ENCODE measurements at regions not wholly inside any gene's neighbourhood (a gene's known extent, or its start where the extent isn't known, plus 50 kb on each side); places are given as distances from the start of the nearest gene placed in this dataset.
"Not testable (repeated sequence)": the region's sequence is repeated elsewhere in the genome, so short reads cannot be mapped to it uniquely, and the experiment has no call there.

DNA sequence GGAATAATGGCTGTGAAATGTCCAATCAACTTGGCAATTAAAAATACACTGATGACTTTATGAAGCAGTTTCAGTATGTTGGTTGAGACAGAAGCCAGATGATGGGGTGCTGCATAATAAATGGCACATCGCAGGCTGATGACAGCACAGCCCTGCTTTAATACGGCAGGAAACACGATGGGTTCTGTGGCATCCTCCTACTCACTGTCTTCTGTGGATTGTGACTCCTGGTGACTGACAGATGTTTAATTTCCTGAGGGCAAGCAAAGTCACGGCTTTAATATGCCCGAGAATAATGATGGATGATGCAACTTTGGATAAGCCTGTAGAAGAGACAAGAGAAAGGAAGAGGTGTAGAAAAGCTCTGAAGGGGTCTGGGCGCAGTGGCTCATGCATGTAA, 295.4 kb downstream of the TRIML1 start:
- Histone ChIP-seq H3K27me3 (ENCODE audit: control insufficient read depth, low read length) (no peaks in the 10 kb centered on the region), H3K36me3 (ENCODE audit: control insufficient read depth, low read length) (no peaks in the 10 kb centered on the region), H3K4me1 (ENCODE audit: control insufficient read depth, low read length) (no peaks in the 10 kb centered on the region), H3K4me2 (ENCODE audit: low read length) (no peak overlapping the region), H4K20me1 (ENCODE audit: control insufficient read depth, insufficient read depth, low read depth, low read length) (no peaks in the 10 kb centered on the region), H3K9me2 (replicated peaks; ENCODE audit: control insufficient read depth, low read length) (no peaks in the 10 kb centered on the region), H3K4me3 (ENCODE audit: low read length) (no peak overlapping the region), H3K9me3 (ENCODE audit: control insufficient read depth, insufficient read depth, low read length) (no peaks in the 10 kb centered on the region; the same call in none of the 2 replicates), H3K79me2 (ENCODE audit: control insufficient read depth, low read length) (no peaks in the 10 kb centered on the region), H3K27ac (ENCODE audit: low read depth, low read length) (no peak overlapping the region), H3F3A (ENCODE audit: control insufficient read depth, insufficient read depth) (no peaks in the 10 kb centered on the region)
- no peak for TF ChIP-seq EZH2phosphoT487 (IDR thresholded peaks at IDR 0.05; ENCODE audit: borderline replicate concordance, low read length)
- TF ChIP-seq, protein P1, sequence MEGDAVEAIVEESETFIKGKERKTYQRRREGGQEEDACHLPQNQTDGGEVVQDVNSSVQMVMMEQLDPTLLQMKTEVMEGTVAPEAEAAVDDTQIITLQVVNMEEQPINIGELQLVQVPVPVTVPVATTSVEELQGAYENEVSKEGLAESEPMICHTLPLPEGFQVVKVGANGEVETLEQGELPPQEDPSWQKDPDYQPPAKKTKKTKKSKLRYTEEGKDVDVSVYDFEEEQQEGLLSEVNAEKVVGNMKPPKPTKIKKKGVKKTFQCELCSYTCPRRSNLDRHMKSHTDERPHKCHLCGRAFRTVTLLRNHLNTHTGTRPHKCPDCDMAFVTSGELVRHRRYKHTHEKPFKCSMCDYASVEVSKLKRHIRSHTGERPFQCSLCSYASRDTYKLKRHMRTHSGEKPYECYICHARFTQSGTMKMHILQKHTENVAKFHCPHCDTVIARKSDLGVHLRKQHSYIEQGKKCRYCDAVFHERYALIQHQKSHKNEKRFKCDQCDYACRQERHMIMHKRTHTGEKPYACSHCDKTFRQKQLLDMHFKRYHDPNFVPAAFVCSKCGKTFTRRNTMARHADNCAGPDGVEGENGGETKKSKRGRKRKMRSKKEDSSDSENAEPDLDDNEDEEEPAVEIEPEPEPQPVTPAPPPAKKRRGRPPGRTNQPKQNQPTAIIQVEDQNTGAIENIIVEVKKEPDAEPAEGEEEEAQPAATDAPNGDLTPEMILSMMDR (IDR thresholded peaks at IDR 0.05; ENCODE audit: low read depth, low read length, poor library complexity, severe bottlenecking) = no peak

DNA sequence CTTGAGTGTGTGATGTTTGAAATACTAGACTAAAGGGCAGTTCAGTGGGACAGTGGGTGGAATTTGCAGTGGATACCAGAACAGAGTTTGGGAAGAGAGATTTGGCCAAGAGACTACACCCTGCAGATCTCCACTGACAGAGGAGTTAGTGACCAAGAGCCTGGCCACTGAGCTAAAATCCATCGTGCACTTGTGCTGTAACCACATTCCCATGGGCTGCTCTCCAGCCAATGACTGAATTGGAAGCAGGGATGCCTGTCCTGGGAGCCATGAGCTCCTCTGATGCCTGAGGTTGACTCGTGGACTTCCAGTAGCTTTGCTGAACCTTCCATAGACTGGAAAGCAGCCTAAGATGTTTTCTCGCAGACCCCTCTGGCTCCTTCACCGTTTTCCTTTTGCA, 296.1 kb downstream of the TRIML1 start:
- H3F3A ChIP-seq (ENCODE audit: control insufficient read depth, insufficient read depth) = no peaks in the 10 kb centered on the region
- H3K4me3 ChIP-seq (ENCODE audit: low read length) = no peak overlapping the region
- H3K79me2 ChIP-seq (ENCODE audit: control insufficient read depth, low read length) = no peaks in the 10 kb centered on the region
- no peaks in the 10 kb centered on the region for H3K36me3 ChIP-seq (ENCODE audit: control insufficient read depth, low read length)
- H3K9me3 ChIP-seq (ENCODE audit: control insufficient read depth, insufficient read depth, low read length) = no peaks in the 10 kb centered on the region; the same call in none of the 2 replicates
- TF ChIP-seq EZH2phosphoT487 (IDR thresholded peaks at IDR 0.05; ENCODE audit: borderline replicate concordance, low read length) = no peak
- TF ChIP-seq, protein P1 (IDR thresholded peaks at IDR 0.05; ENCODE audit: low read depth, low read length, poor library complexity, severe bottlenecking) = no peak
- no peak overlapping the region for H3K27ac ChIP-seq (ENCODE audit: low read depth, low read length)
- H3K4me2 ChIP-seq (ENCODE audit: low read length) = no peak overlapping the region
- no peaks in the 10 kb centered on the region for H3K27me3 ChIP-seq (ENCODE audit: control insufficient read depth, low read length)
- no peaks in the 10 kb centered on the region for H3K4me1 ChIP-seq (ENCODE audit: control insufficient read depth, low read length)
- H4K20me1 ChIP-seq (ENCODE audit: control insufficient read depth, insufficient read depth, low read depth, low read length) = no peaks in the 10 kb centered on the region
- H3K9me2 ChIP-seq (replicated peaks; ENCODE audit: control insufficient read depth, low read length) = no peaks in the 10 kb centered on the region

DNA sequence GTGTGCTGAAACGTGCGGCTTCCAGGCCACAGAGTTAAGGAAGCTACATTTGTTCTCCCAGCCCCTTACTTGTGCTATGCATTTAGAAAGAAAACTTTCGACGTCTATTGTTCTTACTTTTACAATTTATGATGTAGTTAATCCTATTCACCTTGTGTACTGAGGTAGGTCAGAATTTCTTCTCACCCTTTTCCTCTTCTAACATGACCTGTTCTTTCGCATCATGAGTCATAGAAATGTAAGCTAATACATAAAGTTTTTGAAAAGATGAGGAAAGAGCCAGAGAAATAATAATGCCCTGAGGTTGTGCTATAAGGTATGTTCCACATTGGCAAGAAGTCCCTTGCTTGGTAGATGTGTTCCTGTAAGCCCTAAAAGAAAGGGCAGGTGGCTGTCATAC, 298.3 kb downstream of the TRIML1 start:
- no peaks in the 10 kb centered on the region for H3K79me2 ChIP-seq (ENCODE audit: control insufficient read depth, low read length)

DNA sequence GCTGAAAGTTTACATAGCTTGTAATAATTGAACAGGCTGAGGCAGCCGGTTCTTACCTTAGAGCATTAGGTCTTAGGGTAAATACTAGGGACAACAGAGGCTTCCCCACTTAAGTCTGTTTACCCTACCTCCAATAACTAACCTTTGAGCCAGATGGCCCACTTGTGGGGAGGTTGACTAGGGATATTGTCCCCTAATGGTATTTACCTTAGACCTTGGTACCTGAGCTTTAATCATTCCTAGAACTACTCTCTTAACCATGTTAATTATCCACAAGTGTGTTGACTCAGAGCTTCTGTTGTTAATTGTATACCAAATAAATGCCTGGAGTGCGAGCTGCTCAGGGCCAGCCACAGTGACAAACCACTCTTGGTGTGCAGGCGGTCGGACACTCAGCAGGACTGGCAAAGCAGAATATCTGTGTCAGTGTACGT, 299.2 kb downstream of the TRIML1 start:
- not testable (repeated sequence) for H4K20me1 ChIP-seq (ENCODE audit: control insufficient read depth, insufficient read depth, low read depth, low read length); H3K36me3 ChIP-seq (ENCODE audit: control insufficient read depth, low read length); H3K9me2 ChIP-seq (replicated peaks; ENCODE audit: control insufficient read depth, low read length); H3K4me2 ChIP-seq (ENCODE audit: low read length); H3K4me1 ChIP-seq (ENCODE audit: control insufficient read depth, low read length); H3K79me2 ChIP-seq (ENCODE audit: control insufficient read depth, low read length); H3K27me3 ChIP-seq (ENCODE audit: control insufficient read depth, low read length); H3K9me3 ChIP-seq (ENCODE audit: control insufficient read depth, insufficient read depth, low read length); H3K4me3 ChIP-seq (ENCODE audit: low read length); H3K27ac ChIP-seq (ENCODE audit: low read depth, low read length); H3F3A ChIP-seq (ENCODE audit: control insufficient read depth, insufficient read depth)

More for the DNA sequence above, 298.3 kb downstream of the TRIML1 start:
- Histone ChIP-seq H3F3A (ENCODE audit: control insufficient read depth, insufficient read depth) (no peaks in the 10 kb centered on the region), H3K9me2 (replicated peaks; ENCODE audit: control insufficient read depth, low read length) (no peaks in the 10 kb centered on the region), H3K4me2 (ENCODE audit: low read length) (no peak overlapping the region), H3K9me3 (ENCODE audit: control insufficient read depth, insufficient read depth, low read length) (no peaks in the 10 kb centered on the region; the same call in none of the 2 replicates), H3K27ac (ENCODE audit: low read depth, low read length) (no peak overlapping the region), H3K27me3 (ENCODE audit: control insufficient read depth, low read length) (no peaks in the 10 kb centered on the region), H3K36me3 (ENCODE audit: control insufficient read depth, low read length) (no peaks in the 10 kb centered on the region), H3K4me1 (ENCODE audit: control insufficient read depth, low read length) (no peaks in the 10 kb centered on the region), H3K4me3 (ENCODE audit: low read length) (no peak overlapping the region), H4K20me1 (ENCODE audit: control insufficient read depth, insufficient read depth, low read depth, low read length) (no peaks in the 10 kb centered on the region)
- TF ChIP-seq, protein P1 (IDR thresholded peaks at IDR 0.05; ENCODE audit: low read depth, low read length, poor library complexity, severe bottlenecking) = no peak
- TF ChIP-seq EZH2phosphoT487 (IDR thresholded peaks at IDR 0.05; ENCODE audit: borderline replicate concordance, low read length) = no peak

Data from DOHH2 (cell line).